HG02798 (cell line): ENCODE measurements at regions not wholly inside any gene's neighbourhood (a gene's known extent, or its start where the extent isn't known, plus 50 kb on each side); places are given as distances from the start of the nearest gene placed in this dataset.
"Not testable (repeated sequence)": the region's sequence is repeated elsewhere in the genome, so short reads cannot be mapped to it uniquely, and the experiment has no call there.

ENCODE experiments used
- ATAC-seq: cut with Tn5 transposase; IDR thresholded peaks from one replicate; pipeline ENCODE4 v1.9.1; 2021; ENCODE audit warnings: mild to moderate bottlenecking; ENCODE audit not compliant: unreplicated experiment, poor library complexity

- ATAC-seq = no peak
Measured at GRCh38 chr12:93073324-93073723, 144.2 kb upstream of the EEA1 start.

- no peak for ATAC-seq
Measured at GRCh38 chr12:93078059-93078458, 149.0 kb upstream of the EEA1 start.

GRCh38 chr12:93078577-93078976, 149.5 kb upstream of the EEA1 start:
- no peak for ATAC-seq

- ATAC-seq = no peak
Measured at GRCh38 chr12:93079271-93079670, 150.2 kb upstream of the EEA1 start.

GRCh38 chr12:93079976-93080375, 150.9 kb upstream of the EEA1 start:
- no peak for ATAC-seq

- ATAC-seq = no peak
Measured at GRCh38 chr12:93080452-93080851, 151.4 kb upstream of the EEA1 start.

GRCh38 chr12:93080994-93081809, 152.1 kb upstream of the EEA1 start:
- ATAC-seq = no peak

- no peak for ATAC-seq
Measured at GRCh38 chr12:93081810-93082165, 152.7 kb upstream of the EEA1 start.

GRCh38 chr12:93085383-93086287, 156.5 kb upstream of the EEA1 start:
- no peak for ATAC-seq

GRCh38 chr12:93086288-93086727, 157.2 kb upstream of the EEA1 start:
- no peak for ATAC-seq

GRCh38 chr12:93087840-93088610, 158.9 kb upstream of the EEA1 start:
- ATAC-seq = no peak

- ATAC-seq = no peak
Measured at GRCh38 chr12:93089805-93090569, 160.9 kb upstream of the EEA1 start.

- no peak for ATAC-seq
Measured at GRCh38 chr12:93090731-93091172, 161.7 kb upstream of the EEA1 start.

- ATAC-seq = no peak
Measured at GRCh38 chr12:93091886-93092648, 163.0 kb upstream of the EEA1 start.

GRCh38 chr12:93092649-93092945, 163.5 kb upstream of the EEA1 start:
- ATAC-seq = no peak

- ATAC-seq = no peak
Measured at GRCh38 chr12:93093243-93093642, 164.1 kb upstream of the EEA1 start.

- ATAC-seq = not testable (repeated sequence)
Measured at GRCh38 chr12:93094222-93094621, 165.1 kb upstream of the EEA1 start.

GRCh38 chr12:93094988-93095737, 166.1 kb upstream of the EEA1 start:
- ATAC-seq = peak; percentile 94

- ATAC-seq = no peak
Measured at GRCh38 chr12:93097417-93097816, 168.3 kb upstream of the EEA1 start.
